Loucy (cell line): ENCODE measurements at regions not wholly inside any gene's neighbourhood (a gene's known extent, or its start where the extent isn't known, plus 50 kb on each side); places are given as distances from the start of the nearest gene placed in this dataset.

Source experiments
- H2AFZ ChIP-seq: fragments of 200-600 bp; sonication (generic); 2 replicates; pipeline ENCODE4 v1.6.0; 2016; ENCODE audit warnings: antibody characterized with exemption, mild to moderate bottlenecking, low read length, moderate library complexity
- H3F3A ChIP-seq: fragments of 200-600 bp; 2 replicates; pipeline ENCODE4 v1.6.0; 2016; ENCODE audit warnings: antibody characterized with exemption, low read depth, mild to moderate bottlenecking
- H3K27me3 ChIP-seq: fragments of 200-600 bp; sonication (generic); 2 replicates; pipeline ENCODE4 v1.6.1; 2014; ENCODE audit warnings: low read length, mild to moderate bottlenecking; ENCODE audit not compliant: insufficient read depth, poor library complexity, severe bottlenecking
- H3K36me3 ChIP-seq: fragments of 200-600 bp; sonication (generic); 2 replicates; pipeline ENCODE4 v1.6.1; 2016; ENCODE audit warnings: low read length; ENCODE audit not compliant: insufficient read depth
- H3K4me1 ChIP-seq: fragments of 200-600 bp; sonication (generic); 2 replicates; pipeline ENCODE4 v1.5.1; 2014; ENCODE audit warnings: low read length, mild to moderate bottlenecking; ENCODE audit not compliant: insufficient read depth, poor library complexity, severe bottlenecking
- H3K4me2 ChIP-seq: fragments of 200-600 bp; sonication (generic); 2 replicates; pipeline ENCODE4 v1.6.0; 2014; ENCODE audit warnings: antibody characterized with exemption, low read length, low read depth, mild to moderate bottlenecking; ENCODE audit not compliant: poor library complexity, severe bottlenecking
- H3K4me3 ChIP-seq: fragments of 200-600 bp; sonication (generic); 2 replicates; pipeline ENCODE4 v1.5.1; 2014; ENCODE audit warnings: low read length, mild to moderate bottlenecking, mixed read lengths; ENCODE audit not compliant: poor library complexity, severe bottlenecking
- H3K79me2 ChIP-seq: fragments of 200-600 bp; sonication (generic); 2 replicates; pipeline ENCODE4 v1.6.1; 2014; ENCODE audit warnings: low read length; ENCODE audit not compliant: insufficient read depth
- H3K9ac ChIP-seq: fragments of 200-600 bp; sonication (generic); 2 replicates; pipeline ENCODE4 v1.6.0; 2014; ENCODE audit warnings: mild to moderate bottlenecking, low read depth, low read length, moderate library complexity; ENCODE audit not compliant: poor library complexity, severe bottlenecking
- H3K9me2 ChIP-seq: fragments of 200-600 bp; sonication (generic); replicated peaks from 2 replicates; pipeline ENCODE4 v1.6.1; 2016; ENCODE audit warnings: low read depth, low read length, mixed read lengths
- H3K9me3 ChIP-seq: fragments of 200-600 bp; sonication (generic); 2 replicates; pipeline ENCODE4 v1.6.1; 2014; ENCODE audit warnings: mild to moderate bottlenecking, antibody characterized with exemption, low read length, low read depth; ENCODE audit not compliant: insufficient read depth
- H4K20me1 ChIP-seq: fragments of 200-600 bp; sonication (generic); 2 replicates; pipeline ENCODE4 v1.6.0; 2014; ENCODE audit warnings: antibody characterized with exemption, low read length, mild to moderate bottlenecking; ENCODE audit not compliant: insufficient read depth, poor library complexity, severe bottlenecking
- CTCF ChIP-seq: fragments of 200-600 bp; sonication (generic); conservative IDR thresholded peaks from 2 replicates; pipeline ENCODE4 v1.5.1; 2014; ENCODE audit warnings: mild to moderate bottlenecking, antibody characterized with exemption, low read length
- EZH2phosphoT487 ChIP-seq: fragments of 200-600 bp; IDR thresholded peaks from 2 replicates; pipeline ENCODE4 v1.6.1; 2018; ENCODE audit warnings: antibody characterized with exemption, mild to moderate bottlenecking, moderate library complexity, borderline replicate concordance

- H3K4me3 ChIP-seq, result no peak overlapping the region
- peak overlapping the region; percentile 21; the same call in 1 of the 2 replicates for H2AFZ ChIP-seq
- no peaks in the 10 kb centered on the region for H3K4me1 ChIP-seq
- no peak overlapping the region for H3K4me2 ChIP-seq
- H3K36me3 ChIP-seq, result no peaks in the 10 kb centered on the region
- no peaks in the 10 kb centered on the region for H3K79me2 ChIP-seq
- no peak overlapping the region for H3K9ac ChIP-seq
- no peaks in the 10 kb centered on the region for H4K20me1 ChIP-seq
- H3F3A ChIP-seq, result no peaks in the 10 kb centered on the region
- TF ChIP-seq EZH2phosphoT487, result no peak
- TF ChIP-seq CTCF, result no peak
- no peaks in the 10 kb centered on the region for H3K27me3 ChIP-seq
- H3K9me3 ChIP-seq, result no peaks in the 10 kb centered on the region
- H3K9me2 ChIP-seq, result no peaks in the 10 kb centered on the region
Measured at GRCh38 chr5:77892061-77893010, 116.2 kb upstream of the TBCA start.

GRCh38 chr5:77885519-77885918, 109.4 kb upstream of the TBCA start:
- no peaks in the 10 kb centered on the region for H3K36me3 ChIP-seq
- H3K9ac ChIP-seq, result no peak overlapping the region
- H3K4me2 ChIP-seq, result no peak overlapping the region
- H3K4me1 ChIP-seq, result peaks cover 28% of the 10 kb centered on the region
- no peaks in the 10 kb centered on the region for H3K79me2 ChIP-seq
- TF ChIP-seq EZH2phosphoT487 (no peak), CTCF (no peak)
- no peaks in the 10 kb centered on the region for H3K27me3 ChIP-seq
- no peak overlapping the region for H2AFZ ChIP-seq
- no peak overlapping the region for H3K4me3 ChIP-seq
- no peaks in the 10 kb centered on the region for H3K9me2 ChIP-seq
- no peaks in the 10 kb centered on the region for H4K20me1 ChIP-seq
- no peaks in the 10 kb centered on the region for H3F3A ChIP-seq
- no peaks in the 10 kb centered on the region for H3K9me3 ChIP-seq

GRCh38 chr5:77882670-77883257, 106.6 kb upstream of the TBCA start:
- H3K9me2 ChIP-seq, result no peaks in the 10 kb centered on the region
- TF ChIP-seq EZH2phosphoT487 (no peak), CTCF (no peak)
- H3K9ac ChIP-seq, result peak overlapping the region; percentile 45
- peaks cover 28% of the 10 kb centered on the region for H3K4me1 ChIP-seq
- no peaks in the 10 kb centered on the region for H3K79me2 ChIP-seq
- no peak overlapping the region for H2AFZ ChIP-seq
- H3K36me3 ChIP-seq, result no peaks in the 10 kb centered on the region
- H4K20me1 ChIP-seq, result no peaks in the 10 kb centered on the region
- no peak overlapping the region for H3K4me3 ChIP-seq
- peak overlapping the region; percentile 23 for H3K4me2 ChIP-seq
- no peaks in the 10 kb centered on the region for H3K9me3 ChIP-seq
- no peaks in the 10 kb centered on the region for H3F3A ChIP-seq
- H3K27me3 ChIP-seq, result no peaks in the 10 kb centered on the region
